Mesenchymal stem cell (in vitro differentiated cells and primary cell): ENCODE measurements at regions not wholly inside any gene's neighbourhood (a gene's known extent, or its start where the extent isn't known, plus 50 kb on each side); places are given as distances from the start of the nearest gene placed in this dataset.

Source experiments
- DNase-seq: peaks from one replicate; pipeline ENCODE4 v3.0.0-alpha.2; 2013
- H2AFZ ChIP-seq: one replicate; pipeline ENCODE4 v1.6.1; 2013; ENCODE audit warnings: low read depth, mild to moderate bottlenecking, control low read depth, inconsistent platforms, low read length, moderate library complexity
- H2AK5ac ChIP-seq: 2 replicates; pipeline ENCODE4 v1.6.1; 2013; ENCODE audit warnings: low read length, moderate library complexity, mild to moderate bottlenecking, inconsistent platforms; ENCODE audit not compliant: severe bottlenecking
- H2BK120ac ChIP-seq: one replicate; pipeline ENCODE4 v1.6.1; 2013; ENCODE audit warnings: low read depth, mild to moderate bottlenecking, inconsistent platforms, low read length, moderate library complexity
- H2BK12ac ChIP-seq, 2 experiments: one replicate each; pipeline ENCODE4 v1.6.1; 2013; ENCODE audit warnings: inconsistent platforms in 2 of 2, low read length in 2 of 2, mild to moderate bottlenecking in 2 of 2, moderate library complexity in 2 of 2, control low read depth in 1 of 2
- H2BK15ac ChIP-seq: one replicate; pipeline ENCODE4 v1.6.1; 2013; ENCODE audit warnings: mild to moderate bottlenecking, low read depth, inconsistent platforms; ENCODE audit not compliant: poor library complexity, severe bottlenecking
- H2BK5ac ChIP-seq: 2 replicates; pipeline ENCODE4 v1.6.1; 2013; ENCODE audit warnings: low read depth, mild to moderate bottlenecking, low read length, control low read depth, inconsistent platforms; ENCODE audit not compliant: poor library complexity, severe bottlenecking
- H3K14ac ChIP-seq, 2 experiments: one replicate each; pipeline ENCODE4 v1.6.1; 2013; ENCODE audit warnings: inconsistent platforms in 2 of 2, low read length in 2 of 2, control low read depth in 1 of 2, mild to moderate bottlenecking in 1 of 2, moderate library complexity in 1 of 2
- H3K18ac ChIP-seq, 2 experiments: one replicate each; pipeline ENCODE4 v1.6.1; 2013; ENCODE audit warnings: inconsistent platforms in 2 of 2, low read length in 2 of 2, control low read depth in 1 of 2, low read depth in 1 of 2, mild to moderate bottlenecking in 1 of 2
- H3K23ac ChIP-seq, 2 experiments: one replicate each; pipeline ENCODE4 v1.6.1; 2013; ENCODE audit warnings: inconsistent platforms in 2 of 2, low read length in 2 of 2, mild to moderate bottlenecking in 2 of 2, moderate library complexity in 2 of 2, control low read depth in 1 of 2
- H3K27ac ChIP-seq: 2 replicates; pipeline ENCODE4 v1.5.1; 2013; ENCODE audit warnings: mild to moderate bottlenecking, moderate library complexity, low read length, control low read depth, inconsistent platforms; ENCODE audit not compliant: poor library complexity, severe bottlenecking
- H3K27me3 ChIP-seq, 2 experiments: 2 replicates each; pipeline versions ENCODE4 v1.6.1 to v1.7.0; 2013; ENCODE audit warnings: low read length in 2 of 2, mild to moderate bottlenecking in 2 of 2, moderate library complexity in 2 of 2, control low read depth in 1 of 2, inconsistent platforms in 1 of 2; ENCODE audit not compliant: control insufficient read depth in 1 of 2, insufficient read depth in 1 of 2
- H3K36me3 ChIP-seq, 2 experiments: 2 replicates each; pipeline versions ENCODE4 v1.6.1 to v1.7.0; 2013; ENCODE audit warnings: low read length in 2 of 2, control low read depth in 1 of 2, inconsistent platforms in 1 of 2, low read depth in 1 of 2, mild to moderate bottlenecking in 1 of 2; ENCODE audit not compliant: insufficient read depth in 2 of 2, control insufficient read depth in 1 of 2
- H3K4ac ChIP-seq, 2 experiments: one replicate each; pipeline ENCODE4 v1.6.1; 2013; ENCODE audit warnings: inconsistent platforms in 2 of 2, low read length in 2 of 2, mild to moderate bottlenecking in 2 of 2, moderate library complexity in 2 of 2, control low read depth in 1 of 2, low read depth in 1 of 2
- H3K4me1 ChIP-seq: 2 replicates; pipeline ENCODE4 v1.6.1; 2013; ENCODE audit warnings: low read depth, low read length, control low read depth; ENCODE audit not compliant: control insufficient read depth, insufficient read depth
- H3K4me2 ChIP-seq: 2 replicates; pipeline ENCODE4 v1.6.1; 2013; ENCODE audit warnings: low read length, mild to moderate bottlenecking, inconsistent platforms; ENCODE audit not compliant: poor library complexity, severe bottlenecking
- H3K4me3 ChIP-seq, 2 experiments: 2 replicates each; pipeline versions ENCODE4 v1.5.1 to v1.7.0; 2013; ENCODE audit warnings: low read length in 2 of 2, mild to moderate bottlenecking in 2 of 2, control low read depth in 1 of 2, low read depth in 1 of 2; ENCODE audit not compliant: insufficient read depth in 1 of 2
- H3K79me1 ChIP-seq: replicated peaks from 2 replicates; pipeline ENCODE4 v1.6.1; 2013; ENCODE audit warnings: mild to moderate bottlenecking, control low read depth, low read length, inconsistent platforms; ENCODE audit not compliant: poor library complexity, severe bottlenecking
- H3K9ac ChIP-seq: 2 replicates; pipeline ENCODE4 v1.7.0; 2013; ENCODE audit warnings: mild to moderate bottlenecking, low read length, moderate library complexity
- H3K9me3 ChIP-seq: 2 replicates; pipeline ENCODE4 v1.7.0; 2013; ENCODE audit warnings: mild to moderate bottlenecking, low read length; ENCODE audit not compliant: control insufficient read depth
- H4K8ac ChIP-seq: one replicate; pipeline ENCODE4 v1.6.1; 2013; ENCODE audit warnings: inconsistent platforms, mild to moderate bottlenecking, low read length, moderate library complexity
- H4K91ac ChIP-seq: one replicate; pipeline ENCODE4 v1.6.1; 2013; ENCODE audit warnings: mild to moderate bottlenecking, low read length, inconsistent platforms
- WGBS: methylation state at CpG from one replicate; pipeline ENCODE4 v1.1.7; 2013; ENCODE audit warnings: mixed read lengths; 5-methylcytosine and 5-hydroxymethylcytosine counted together

DNA sequence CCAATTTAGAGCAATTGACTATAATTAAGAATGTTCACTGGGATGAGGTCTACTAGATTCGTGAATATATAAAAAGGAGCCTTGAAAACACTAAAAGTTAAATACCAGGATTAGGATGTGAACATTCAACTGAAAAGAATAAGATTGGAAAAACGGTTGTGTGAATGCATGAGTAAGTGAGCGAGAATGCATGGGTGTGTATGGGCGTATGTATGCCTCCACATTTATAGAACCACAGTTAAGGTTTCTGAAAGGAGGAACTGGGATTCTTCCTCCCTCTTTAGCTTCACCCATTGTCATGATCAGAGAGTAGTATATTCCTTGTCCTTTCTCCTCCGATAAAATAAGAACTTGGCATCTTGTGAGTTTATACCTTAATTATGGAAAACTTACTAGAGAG is 151.1 kb upstream of the UBE2E3 start:
- H2BK15ac ChIP-seq, result no peak overlapping the region
- no peak overlapping the region for H3K4ac ChIP-seq
- no peak overlapping the region for H4K91ac ChIP-seq
- no peaks in the 10 kb centered on the region for H3K79me1 ChIP-seq
- H3K18ac ChIP-seq, result no peak overlapping the region
- no peak overlapping the region for H3K9ac ChIP-seq
- no peak overlapping the region for H3K14ac ChIP-seq
- H2AK5ac ChIP-seq, result no peak overlapping the region
- H3K9me3 ChIP-seq, result no peaks in the 10 kb centered on the region
- no peak overlapping the region for H2BK12ac ChIP-seq
- H3K23ac ChIP-seq, result no peak overlapping the region
- no peaks in the 10 kb centered on the region for H3K36me3 ChIP-seq
- no peak overlapping the region for H3K4me3 ChIP-seq
- H3K4me1 ChIP-seq, result no peaks in the 10 kb centered on the region
- 87% methylated on average over 3 of the region's 5 CpGs for WGBS
- no peak overlapping the region for H2BK120ac ChIP-seq
- no peaks in the 10 kb centered on the region for H3K27me3 ChIP-seq
- H4K8ac ChIP-seq, result no peak overlapping the region
- H3K27ac ChIP-seq, result no peak overlapping the region
- H2BK5ac ChIP-seq, result no peak overlapping the region
- DNase-seq, result no peak
- no peak overlapping the region for H2AFZ ChIP-seq
- no peak overlapping the region for H3K4me2 ChIP-seq

DNA sequence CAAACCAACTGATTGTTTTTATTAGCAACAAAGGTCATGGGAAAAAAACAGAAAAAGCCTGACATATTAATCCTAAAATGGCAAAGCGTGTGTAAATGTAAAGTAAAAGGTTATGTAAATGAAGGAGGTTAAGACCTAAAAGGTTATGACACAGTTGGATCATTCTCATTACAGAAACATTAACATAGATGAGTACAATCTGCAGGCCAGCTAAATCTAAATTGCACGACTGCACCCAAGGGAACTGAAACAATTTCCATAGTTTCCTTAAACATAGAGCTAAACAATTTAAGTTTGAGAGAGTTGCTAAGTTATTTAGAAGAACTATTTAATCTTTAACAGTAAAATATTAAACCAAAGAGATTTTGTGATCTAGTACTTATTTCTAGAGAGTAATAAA is 151.6 kb upstream of the UBE2E3 start:
- Histone ChIP-seq H3K14ac (no peak overlapping the region), H3K4me2 (no peak overlapping the region), H3K4me1 (peaks cover 2% of the 10 kb centered on the region), H3K18ac (no peak overlapping the region), H3K4ac (no peak overlapping the region), H3K79me1 (no peaks in the 10 kb centered on the region), H3K9ac (no peak overlapping the region), H3K27ac (no peak overlapping the region), H3K36me3 (no peaks in the 10 kb centered on the region), H2BK120ac (no peak overlapping the region), H3K9me3 (no peaks in the 10 kb centered on the region), H2AFZ (no peak overlapping the region), H3K4me3 (no peak overlapping the region), H4K8ac (no peak overlapping the region), H2BK12ac (no peak overlapping the region), H3K23ac (no peak overlapping the region), H3K27me3 (no peaks in the 10 kb centered on the region), H2BK5ac (no peak overlapping the region), H4K91ac (no peak overlapping the region), H2AK5ac (no peak overlapping the region), H2BK15ac (no peak overlapping the region)
- DNase-seq, result no peak
- 100% methylated on average over 1 of the region's 2 CpGs for WGBS

GRCh38 chr2:180823546-180824141 is 156.8 kb upstream of the UBE2E3 start:
- no peak overlapping the region for H2BK5ac ChIP-seq
- peak overlapping the region; percentile 2 for H3K27ac ChIP-seq
- no peak overlapping the region for H3K4me2 ChIP-seq
- 54% methylated on average over 3 of the region's 5 CpGs for WGBS
- peak overlapping the region; percentile 8 for H3K9ac ChIP-seq
- H3K18ac ChIP-seq, result peak overlapping the region in 1 of 2 experiments; percentile 1
- no peaks in the 10 kb centered on the region for H3K9me3 ChIP-seq
- peak; percentile 28 for DNase-seq
- H3K4me1 ChIP-seq, result peaks cover 3% of the 10 kb centered on the region
- no peaks in the 10 kb centered on the region for H3K27me3 ChIP-seq
- no peak overlapping the region for H3K4me3 ChIP-seq
- H2AFZ ChIP-seq, result no peak overlapping the region
- no peak overlapping the region for H3K14ac ChIP-seq
- no peak overlapping the region for H2AK5ac ChIP-seq
- H3K4ac ChIP-seq, result no peak overlapping the region
- H2BK15ac ChIP-seq, result no peak overlapping the region
- no peaks in the 10 kb centered on the region for H3K36me3 ChIP-seq
- no peak overlapping the region for H3K23ac ChIP-seq
- H3K79me1 ChIP-seq, result no peaks in the 10 kb centered on the region
- H2BK12ac ChIP-seq, result no peak overlapping the region
- H4K91ac ChIP-seq, result no peak overlapping the region
- no peak overlapping the region for H2BK120ac ChIP-seq
- H4K8ac ChIP-seq, result no peak overlapping the region

DNA sequence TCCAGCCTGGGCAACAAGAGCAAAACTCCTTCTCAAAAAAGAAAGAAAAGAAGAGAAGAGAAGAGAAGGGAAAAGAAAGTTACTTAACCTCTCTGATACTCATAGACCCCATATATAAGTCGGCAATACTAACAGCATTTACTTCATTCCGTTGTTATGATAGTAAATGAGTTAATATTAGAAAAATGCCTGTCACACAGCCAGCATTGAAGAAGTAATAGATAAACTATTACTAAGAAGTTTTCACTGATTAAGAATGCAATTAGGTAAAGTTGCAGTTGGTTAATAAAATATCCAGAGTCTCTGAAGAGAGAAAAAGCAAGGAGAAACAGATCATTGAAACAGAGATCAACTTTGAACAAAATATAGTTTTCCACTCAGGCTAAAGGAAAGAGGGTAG is 161.3 kb upstream of the UBE2E3 start:
- no peak overlapping the region for H2BK15ac ChIP-seq
- no peaks in the 10 kb centered on the region for H3K27me3 ChIP-seq
- H3K36me3 ChIP-seq, result no peaks in the 10 kb centered on the region
- no peak overlapping the region for H4K8ac ChIP-seq
- no peak overlapping the region for H3K4me2 ChIP-seq
- no peak overlapping the region for H2BK5ac ChIP-seq
- H3K27ac ChIP-seq, result no peak overlapping the region
- no peak overlapping the region for H2AFZ ChIP-seq
- H3K4me1 ChIP-seq, result peaks cover 3% of the 10 kb centered on the region
- no peaks in the 10 kb centered on the region for H3K79me1 ChIP-seq
- H3K23ac ChIP-seq, result no peak overlapping the region
- H3K9ac ChIP-seq, result no peak overlapping the region
- no peak overlapping the region for H2BK120ac ChIP-seq
- no CpG with 5 or more reads among the region's 2 CpGs for WGBS
- H3K18ac ChIP-seq, result no peak overlapping the region
- no peak overlapping the region for H3K14ac ChIP-seq
- no peak overlapping the region for H4K91ac ChIP-seq
- H3K4ac ChIP-seq, result no peak overlapping the region
- DNase-seq, result no peak
- H2AK5ac ChIP-seq, result no peak overlapping the region
- H3K9me3 ChIP-seq, result peaks cover 11% of the 10 kb centered on the region
- H2BK12ac ChIP-seq, result no peak overlapping the region
- H3K4me3 ChIP-seq, result no peak overlapping the region
